ENCODE measurements at regions not wholly inside any gene's neighbourhood (a gene's known extent, or its start where the extent isn't known, plus 50 kb on each side); places are given as distances from the start of the nearest gene placed in this dataset.

DNA sequence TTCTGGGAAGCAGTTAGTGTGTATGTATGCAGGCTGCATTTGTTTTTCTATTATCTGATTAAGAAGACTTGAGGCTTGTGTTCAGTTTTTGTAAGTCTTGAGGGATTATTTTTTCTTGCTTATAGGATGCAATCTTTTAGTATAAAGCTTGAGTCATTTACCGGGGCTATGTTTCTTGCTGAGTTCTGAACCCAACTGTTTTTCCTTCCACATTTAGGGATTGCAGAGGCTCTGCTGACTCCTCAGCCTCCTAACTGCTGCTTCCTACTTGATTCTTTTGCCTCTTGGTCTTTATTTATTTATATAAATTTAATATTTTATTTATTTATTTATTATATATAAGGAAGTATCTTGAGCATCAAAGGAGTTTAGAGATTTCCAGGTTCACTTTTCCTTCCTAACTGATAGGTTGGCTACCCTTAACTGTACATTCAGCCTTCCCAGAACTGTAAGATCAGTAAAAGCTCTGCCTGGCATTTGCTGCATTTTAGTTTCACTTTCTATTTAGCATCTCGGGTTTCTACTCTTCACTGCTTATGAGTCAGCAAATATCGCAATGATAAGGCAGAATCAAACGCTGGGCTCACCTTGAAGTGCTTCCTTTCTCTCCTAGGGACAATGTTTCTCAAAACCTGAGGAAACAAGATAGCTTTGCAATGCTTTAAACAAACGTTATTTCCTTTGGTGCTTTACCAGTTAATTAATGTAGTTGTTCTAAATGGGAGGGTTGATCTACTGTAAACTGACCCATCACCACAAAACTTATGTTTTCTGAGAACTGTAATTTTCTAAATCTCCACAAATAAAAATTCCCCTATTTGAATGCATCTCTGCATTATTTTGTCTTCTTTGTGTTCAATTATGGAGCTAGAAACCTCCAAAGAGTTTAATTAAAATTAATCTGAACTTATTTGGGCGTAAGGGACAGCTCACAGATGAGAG is 1183.7 kb upstream of the TMEM132C start:
- DNase-seq, result peak in 4 of 7 donors; percentile 15 to 40 (median 26)
- Histone ChIP-seq H3K4me3 (peak overlapping the region in 2 of 4 donors; percentile 23 to 46), H3K36me3 (replicated peaks in 1 of 2) (no peaks in the 10 kb centered on the region), H3K9me3 (replicated peaks in 1 of 3) (no peaks in the 10 kb centered on the region), H3K27ac (no peak overlapping the region), H3K4me1 (replicated peaks in 1 of 2) (no peaks in the 10 kb centered on the region), H3K27me3 (no peaks in the 10 kb centered on the region)
- intact Hi-C loops (cut with DNase I), result no loop called here
- no peak for TF ChIP-seq POLR2A (IDR thresholded peaks at IDR 0.05)
- TF ChIP-seq, protein P1, sequence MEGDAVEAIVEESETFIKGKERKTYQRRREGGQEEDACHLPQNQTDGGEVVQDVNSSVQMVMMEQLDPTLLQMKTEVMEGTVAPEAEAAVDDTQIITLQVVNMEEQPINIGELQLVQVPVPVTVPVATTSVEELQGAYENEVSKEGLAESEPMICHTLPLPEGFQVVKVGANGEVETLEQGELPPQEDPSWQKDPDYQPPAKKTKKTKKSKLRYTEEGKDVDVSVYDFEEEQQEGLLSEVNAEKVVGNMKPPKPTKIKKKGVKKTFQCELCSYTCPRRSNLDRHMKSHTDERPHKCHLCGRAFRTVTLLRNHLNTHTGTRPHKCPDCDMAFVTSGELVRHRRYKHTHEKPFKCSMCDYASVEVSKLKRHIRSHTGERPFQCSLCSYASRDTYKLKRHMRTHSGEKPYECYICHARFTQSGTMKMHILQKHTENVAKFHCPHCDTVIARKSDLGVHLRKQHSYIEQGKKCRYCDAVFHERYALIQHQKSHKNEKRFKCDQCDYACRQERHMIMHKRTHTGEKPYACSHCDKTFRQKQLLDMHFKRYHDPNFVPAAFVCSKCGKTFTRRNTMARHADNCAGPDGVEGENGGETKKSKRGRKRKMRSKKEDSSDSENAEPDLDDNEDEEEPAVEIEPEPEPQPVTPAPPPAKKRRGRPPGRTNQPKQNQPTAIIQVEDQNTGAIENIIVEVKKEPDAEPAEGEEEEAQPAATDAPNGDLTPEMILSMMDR (IDR thresholded peaks at IDR 0.05), result no peak
- 18 to 19% (median 19%) methylated on average over 6 of the region's 6 CpGs for WGBS, 4 donors

DNA sequence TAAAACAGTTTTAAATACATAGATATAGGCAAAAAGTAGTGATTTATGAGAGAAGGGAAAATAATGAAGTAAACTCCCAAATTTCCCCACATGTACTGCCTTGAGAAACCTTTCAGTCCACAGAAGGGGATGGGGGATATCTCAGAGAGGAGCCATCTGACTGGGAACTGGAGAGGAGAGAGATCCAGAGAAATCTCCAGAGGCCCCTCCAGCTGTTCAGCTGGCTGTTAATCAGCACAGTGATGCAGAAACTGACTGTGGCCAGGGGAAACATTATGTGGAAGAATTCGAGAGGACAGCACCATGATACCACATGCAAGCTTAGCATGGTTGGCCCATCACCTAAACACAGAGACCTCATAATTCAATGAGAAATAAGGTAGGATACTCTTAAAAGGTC is 1165.9 kb upstream of the TMEM132C start:
- intact Hi-C loops (cut with DNase I), result loop anchor here in 1 of 2 donors (10.0 kb wide), 1 partner anchor 194 kb away; no protein-coding TSS in a partner anchor
- H3K4me1 ChIP-seq (replicated peaks in 1 of 2), result no peaks in the 10 kb centered on the region
- no peak overlapping the region for H3K27ac ChIP-seq
- no peaks in the 10 kb centered on the region for H3K27me3 ChIP-seq
- H3K9me3 ChIP-seq (replicated peaks in 1 of 3), result no peaks in the 10 kb centered on the region
- 44 to 73% (median 54%) methylated on average over 1 of the region's 1 CpG for WGBS, 4 donors
- H3K4me3 ChIP-seq, result no peak overlapping the region
- no peak for TF ChIP-seq POLR2A (IDR thresholded peaks at IDR 0.05)
- TF ChIP-seq, protein P1 (IDR thresholded peaks at IDR 0.05), result no peak
- no peak for DNase-seq
- H3K36me3 ChIP-seq (replicated peaks in 1 of 2), result no peaks in the 10 kb centered on the region

DNA sequence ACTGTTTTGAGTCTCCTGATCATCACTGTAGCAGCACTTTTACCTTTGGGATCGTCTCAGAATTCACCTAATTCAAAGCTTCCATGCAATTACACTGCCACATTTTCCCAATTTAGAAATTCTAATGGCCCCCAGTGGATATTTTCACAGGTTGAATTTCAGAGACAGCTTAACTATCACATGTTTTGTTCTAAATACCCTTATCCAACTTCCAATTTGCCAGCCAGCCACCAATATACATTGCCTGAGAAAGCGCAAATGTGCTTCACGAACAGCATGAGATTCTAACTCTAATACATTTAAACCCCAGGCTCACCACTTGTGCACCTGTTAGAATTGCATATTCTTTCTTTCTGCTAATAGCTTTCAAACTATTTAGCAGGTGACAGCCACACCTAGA is 1160.9 kb upstream of the TMEM132C start:
- no peaks in the 10 kb centered on the region for H3K9me3 ChIP-seq (replicated peaks in 1 of 3)
- no peaks in the 10 kb centered on the region for H3K27me3 ChIP-seq
- no peak for TF ChIP-seq POLR2A (IDR thresholded peaks at IDR 0.05)
- TF ChIP-seq, protein P1 (IDR thresholded peaks at IDR 0.05), result no peak
- H3K4me1 ChIP-seq (replicated peaks in 1 of 2), result no peaks in the 10 kb centered on the region
- DNase-seq, result no peak
- H3K27ac ChIP-seq, result no peak overlapping the region
- H3K4me3 ChIP-seq, result no peak overlapping the region
- 81 to 94% (median 92%) methylated on average over 3 of the region's 3 CpGs for WGBS, 4 donors
- H3K36me3 ChIP-seq (replicated peaks in 1 of 2), result no peaks in the 10 kb centered on the region
- intact Hi-C loops (cut with DNase I), result loop anchor here (5.0 to 10.0 kb wide), 3 partner anchors 186 to 276 kb away; no protein-coding TSS in a partner anchor

DNA sequence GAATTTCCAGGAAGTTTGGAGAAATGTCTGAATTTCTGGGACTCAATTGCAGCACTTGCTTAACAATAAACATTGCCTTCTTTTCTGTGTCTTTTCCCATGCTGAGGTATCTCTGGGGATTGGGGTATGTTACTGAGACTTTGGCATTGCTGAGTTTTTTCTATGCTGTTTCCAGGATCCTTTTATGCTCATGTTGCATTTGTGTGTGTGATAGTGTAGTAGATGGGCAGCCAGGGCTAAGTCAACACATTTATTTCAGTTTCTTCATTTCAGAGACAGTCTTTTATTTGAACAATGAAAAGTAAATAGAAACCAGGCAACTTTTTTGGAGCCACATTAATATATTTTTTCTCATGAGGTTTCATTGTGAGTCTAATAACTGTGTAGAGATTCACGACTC is 1160.3 kb upstream of the TMEM132C start:
- 74 to 95% (median 84%) methylated on average over 1 of the region's 1 CpG for WGBS, 4 donors
- no peaks in the 10 kb centered on the region for H3K4me1 ChIP-seq (replicated peaks in 1 of 2)
- intact Hi-C loops (cut with DNase I), result loop anchor here (5.0 to 10.0 kb wide), 3 partner anchors 186 to 276 kb away; no protein-coding TSS in a partner anchor
- no peaks in the 10 kb centered on the region for H3K9me3 ChIP-seq (replicated peaks in 1 of 3)
- TF ChIP-seq POLR2A (IDR thresholded peaks at IDR 0.05), result no peak
- TF ChIP-seq, protein P1 (IDR thresholded peaks at IDR 0.05), result no peak
- H3K27ac ChIP-seq, result no peak overlapping the region
- no peaks in the 10 kb centered on the region for H3K27me3 ChIP-seq
- no peak for DNase-seq
- H3K36me3 ChIP-seq (replicated peaks in 1 of 2), result no peaks in the 10 kb centered on the region
- no peak overlapping the region for H3K4me3 ChIP-seq

Data from adrenal gland (tissue), 9 donors.